K562 (cell line): ENCODE measurements at regions not wholly inside any gene's neighbourhood (a gene's known extent, or its start where the extent isn't known, plus 50 kb on each side); places are given as distances from the start of the nearest gene placed in this dataset.

Experiments
- ATAC-seq: fragments of 200-7000 bp; cut with Tn5 transposase; 3 replicates; pipeline ENCODE4 v1.9.1; 2020; ENCODE audit warnings: moderate library complexity
- BruUV-seq: library from RNA; stranded (reverse); fragments of 400-500 nt; replicated peaks from 2 replicates; lab custom pipeline; 2021; lab: Mats Ljungman, UMichigan
- CTCF ChIA-PET: fragments of 300-600 bp; formaldehyde crosslinking; extraction: SDS; loops from one replicate; lab custom pipeline; 2021; ENCODE audit warnings: low intra/inter-chr PET ratio; lab: Yijun Ruan, JAX
- POLR2A ChIA-PET: fragments of 300-600, 350-650 bp; sonication (Branson Sonifier 250); formaldehyde crosslinking; extraction: SDS; loops from one replicate; lab custom pipeline; 2021; ENCODE audit warnings: antibody characterized with exemption, inconsistent platforms; lab: Yijun Ruan, JAX
- DNase-seq, 4 experiments: peaks; one replicate each; pipeline versions ENCODE4 v3.0.0 to v3.0.0-alpha.2; 2011 to 2018; ENCODE audit warnings: low spot score in 3 of 4, mixed read lengths in 3 of 4; ENCODE audit errors: extremely low read depth in 1 of 4
- FAIRE-seq: peaks from 2 replicates; lab custom pipeline; 2011; peaks lifted over from hg19 to GRCh38; lab: Jason Lieb, UNC
- H2AFZ ChIP-seq: 2 replicates; pipeline ENCODE4 v1.6.0; 2011; ENCODE audit warnings: low read depth, low read length, control low read depth, inconsistent platforms
- H3K27ac ChIP-seq: fragments of 200-600 bp; 3 replicates; pipeline ENCODE4 v1.8.0; 2011; ENCODE audit warnings: low read depth, mild to moderate bottlenecking, control low read depth, inconsistent platforms, low read length, moderate library complexity, mixed read lengths; ENCODE audit errors: extremely low read depth
- H3K27me3 ChIP-seq, 2 experiments: fragments of 300-600 bp in 1 of 2; 2 replicates in 1 of 2; 3 replicates in 1 of 2; pipeline versions ENCODE4 v1.6.0 to v1.8.0; 2011; ENCODE audit warnings: inconsistent platforms in 2 of 2, low read length in 2 of 2, mild to moderate bottlenecking in 1 of 2, mixed read lengths in 1 of 2, moderate library complexity in 1 of 2; ENCODE audit not compliant: control insufficient read depth in 2 of 2, insufficient read depth in 2 of 2
- H3K36me3 ChIP-seq: fragments of 300-600 bp; 3 replicates; pipeline ENCODE4 v1.8.0; 2011; ENCODE audit warnings: mild to moderate bottlenecking, low read length, inconsistent platforms; ENCODE audit not compliant: control insufficient read depth, insufficient read depth
- H3K4me1 ChIP-seq, 2 experiments: fragments of 200-600 bp in 1 of 2; replicated peaks in 1 of 2; 2 replicates in 1 of 2; 3 replicates in 1 of 2; pipeline versions ENCODE4 v1.5.1 to v1.8.0; 2011; ENCODE audit warnings: inconsistent platforms in 2 of 2, low read length in 2 of 2, mild to moderate bottlenecking in 1 of 2, mixed read lengths in 1 of 2, moderate library complexity in 1 of 2; ENCODE audit not compliant: control insufficient read depth in 2 of 2, insufficient read depth in 2 of 2
- H3K4me2 ChIP-seq: 2 replicates; pipeline ENCODE4 v1.6.1; 2011; ENCODE audit warnings: low read length, control low read depth, inconsistent platforms, mixed read lengths; ENCODE audit not compliant: insufficient read depth
- H3K4me3 ChIP-seq: fragments of 200-600 bp; sonication (generic), shearing (Covaris generic); 2 replicates; pipeline ENCODE4 v1.5.1; 2016; ENCODE audit warnings: control low read depth, inconsistent platforms
- H3K79me2 ChIP-seq: fragments of 200-600 bp; 3 replicates; pipeline ENCODE4 v1.8.0; 2011; ENCODE audit warnings: low read length, inconsistent platforms; ENCODE audit not compliant: control insufficient read depth, insufficient read depth
- H3K9ac ChIP-seq, 2 experiments: 2 replicates each; pipeline versions ENCODE4 v1.6.0 to v1.6.1; 2011; ENCODE audit warnings: low read depth in 2 of 2, low read length in 2 of 2, control low read depth in 1 of 2, inconsistent platforms in 1 of 2, mild to moderate bottlenecking in 1 of 2, mixed read lengths in 1 of 2; ENCODE audit not compliant: insufficient read depth in 1 of 2
- H3K9me1 ChIP-seq: one replicate; pipeline ENCODE4 v1.6.0; 2011; ENCODE audit warnings: inconsistent platforms, mild to moderate bottlenecking, low read length, moderate library complexity; ENCODE audit not compliant: control insufficient read depth, insufficient read depth
- H3K9me3 ChIP-seq: replicated peaks from 2 replicates; pipeline ENCODE4 v1.5.1; 2011; ENCODE audit warnings: low read depth, low read length, inconsistent platforms; ENCODE audit not compliant: control insufficient read depth, insufficient read depth
- H4K20me1 ChIP-seq: replicated peaks from 2 replicates; pipeline ENCODE4 v1.6.1; 2011; ENCODE audit warnings: low read length, inconsistent platforms, mixed read lengths; ENCODE audit not compliant: control insufficient read depth, insufficient read depth
- BMI1 ChIP-seq: fragments of 150-350 bp; IDR thresholded peaks from 2 replicates; pipeline ENCODE4 v1.6.1; 2014; ENCODE audit warnings: low read length
- CBFA2T2 ChIP-seq: fragments of 450-650 bp; conservative IDR thresholded peaks from 2 replicates; pipeline ENCODE4 v1.6.1; 2017; ENCODE audit warnings: mild to moderate bottlenecking
- DACH1 ChIP-seq: fragments of 450-650 bp; IDR thresholded peaks from 2 replicates; pipeline ENCODE4 v1.6.1; 2018; ENCODE audit not compliant: partially characterized antibody
- DIDO1 ChIP-seq: fragments of 450-650 bp; IDR thresholded peaks from 2 replicates; pipeline ENCODE4 v1.6.1; 2016; ENCODE audit warnings: low read depth, missing biosample characterization, missing genetic modification characterization
- NR3C1 ChIP-seq: sonication (generic); formaldehyde crosslinking; IDR thresholded peaks from 2 replicates; pipeline ENCODE4 v1.8.1; 2022; ENCODE audit warnings: missing genetic modification reagents
- SP2 ChIP-seq: IDR thresholded peaks from 2 replicates; pipeline ENCODE4 v1.6.1; 2011; ENCODE audit warnings: mild to moderate bottlenecking, low read depth, low read length, moderate library complexity; ENCODE audit not compliant: poor library complexity, severe bottlenecking; ENCODE audit errors: extremely low read depth
- STAT5B ChIP-seq: fragments of 250-450 bp; sonication (Bioruptor Pico); IDR thresholded peaks from 2 replicates; pipeline ENCODE4 v1.8.0; 2021; ENCODE audit warnings: mild to moderate bottlenecking, inconsistent platforms
- SUPT5H ChIP-seq: fragments of 450-650 bp; IDR thresholded peaks from 2 replicates; pipeline ENCODE4 v1.6.1; 2016
- TFAM ChIP-seq: fragments of 250-450 bp; sonication (Bioruptor Pico); conservative IDR thresholded peaks from 2 replicates; pipeline ENCODE4 v1.5.0; 2021; ENCODE audit warnings: mild to moderate bottlenecking, moderate library complexity
- TRIM25 ChIP-seq: fragments of 450-650 bp; IDR thresholded peaks from 2 replicates; pipeline ENCODE4 v1.7.0; 2016; ENCODE audit warnings: borderline replicate concordance
- ZNF384 ChIP-seq: IDR thresholded peaks from 2 replicates; pipeline ENCODE4 v1.6.1; 2012; ENCODE audit warnings: low read depth, low read length, improper control_type of control experiment
- WGBS: fragments of 100-300 bp; shearing (Covaris generic); methylation state at CpG from one replicate; pipeline ENCODE4 v1.1.6; 2016; ENCODE audit warnings: low coverage, mixed read lengths; ENCODE audit not compliant: insufficient coverage; ENCODE audit errors: missing lambda C conversion rate; 5-methylcytosine and 5-hydroxymethylcytosine counted together
- in situ Hi-C: fragments of 300-500 bp; cut with MboI; formaldehyde crosslinking; loops from 4 replicates; pipeline ENCODE4 v1.15.0; 2018; ENCODE audit warnings: inconsistent platforms, mixed read lengths
- intact Hi-C: fragments of 100-400 bp; cut with micrococcal nuclease; formaldehyde crosslinking; loops from 2 replicates; pipeline ENCODE4 v1.14.2; 2022
- TF ChIP-seq, protein P1 (sequence below), 2 experiments: fragments of 450-650 bp in 1 of 2; sonication (generic) in 1 of 2; formaldehyde crosslinking; conservative IDR thresholded peaks; 2 replicates each; pipeline versions ENCODE4 v1.4.0 to v1.8.1; 2020 to 2022; ENCODE audit warnings: mild to moderate bottlenecking in 1 of 2, missing genetic modification reagents in 1 of 2
- TF ChIP-seq, protein P2 (sequence below): fragments of 250-450 bp; sonication (Bioruptor Pico); IDR thresholded peaks from 2 replicates; pipeline ENCODE4 v1.5.0; 2022; ENCODE audit warnings: mild to moderate bottlenecking
- TF ChIP-seq, protein P3 (sequence below): sonication (generic); formaldehyde crosslinking; IDR thresholded peaks from 2 replicates; pipeline ENCODE4 v1.8.1; 2022; ENCODE audit warnings: missing genetic modification reagents

GRCh38 chr10:78896159-78896928 is 172.4 kb upstream of the ZMIZ1 start:
- FAIRE-seq = no peak
- under 1% methylated on average over 12 of the region's 12 CpGs for WGBS
- CTCF ChIA-PET = no interaction called here
- peaks cover 32 to 42% of the 10 kb centered on the region in 2 experiments for H3K27me3 ChIP-seq
- H3K27ac ChIP-seq = no peak overlapping the region
- H4K20me1 ChIP-seq = peaks cover 6% of the 10 kb centered on the region; the same call in 1 of the 2 replicates
- in situ Hi-C loops = no loop called here
- no TSS peak for BruUV-seq
- no peak overlapping the region for H3K4me3 ChIP-seq
- TF ChIP-seq NR3C1 (CRISPR knock-in tag) = no peak
- TF ChIP-seq, protein P1, sequence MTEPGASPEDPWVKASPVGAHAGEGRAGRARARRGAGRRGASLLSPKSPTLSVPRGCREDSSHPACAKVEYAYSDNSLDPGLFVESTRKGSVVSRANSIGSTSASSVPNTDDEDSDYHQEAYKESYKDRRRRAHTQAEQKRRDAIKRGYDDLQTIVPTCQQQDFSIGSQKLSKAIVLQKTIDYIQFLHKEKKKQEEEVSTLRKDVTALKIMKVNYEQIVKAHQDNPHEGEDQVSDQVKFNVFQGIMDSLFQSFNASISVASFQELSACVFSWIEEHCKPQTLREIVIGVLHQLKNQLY (CRISPR knock-in tag; conservative IDR thresholded peaks at IDR 0.05) = no peak
- TF ChIP-seq, protein P2, sequence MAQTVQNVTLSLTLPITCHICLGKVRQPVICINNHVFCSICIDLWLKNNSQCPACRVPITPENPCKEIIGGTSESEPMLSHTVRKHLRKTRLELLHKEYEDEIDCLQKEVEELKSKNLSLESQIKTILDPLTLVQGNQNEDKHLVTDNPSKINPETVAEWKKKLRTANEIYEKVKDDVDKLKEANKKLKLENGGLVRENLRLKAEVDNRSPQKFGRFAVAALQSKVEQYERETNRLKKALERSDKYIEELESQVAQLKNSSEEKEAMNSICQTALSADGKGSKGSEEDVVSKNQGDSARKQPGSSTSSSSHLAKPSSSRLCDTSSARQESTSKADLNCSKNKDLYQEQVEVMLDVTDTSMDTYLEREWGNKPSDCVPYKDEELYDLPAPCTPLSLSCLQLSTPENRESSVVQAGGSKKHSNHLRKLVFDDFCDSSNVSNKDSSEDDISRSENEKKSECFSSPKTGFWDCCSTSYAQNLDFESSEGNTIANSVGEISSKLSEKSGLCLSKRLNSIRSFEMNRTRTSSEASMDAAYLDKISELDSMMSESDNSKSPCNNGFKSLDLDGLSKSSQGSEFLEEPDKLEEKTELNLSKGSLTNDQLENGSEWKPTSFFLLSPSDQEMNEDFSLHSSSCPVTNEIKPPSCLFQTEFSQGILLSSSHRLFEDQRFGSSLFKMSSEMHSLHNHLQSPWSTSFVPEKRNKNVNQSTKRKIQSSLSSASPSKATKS = no peak
- TF ChIP-seq CBFA2T2 = no peak
- no peak for TF ChIP-seq STAT5B (CRISPR knock-in tag)
- TF ChIP-seq BMI1 = no peak
- TF ChIP-seq, protein P3, sequence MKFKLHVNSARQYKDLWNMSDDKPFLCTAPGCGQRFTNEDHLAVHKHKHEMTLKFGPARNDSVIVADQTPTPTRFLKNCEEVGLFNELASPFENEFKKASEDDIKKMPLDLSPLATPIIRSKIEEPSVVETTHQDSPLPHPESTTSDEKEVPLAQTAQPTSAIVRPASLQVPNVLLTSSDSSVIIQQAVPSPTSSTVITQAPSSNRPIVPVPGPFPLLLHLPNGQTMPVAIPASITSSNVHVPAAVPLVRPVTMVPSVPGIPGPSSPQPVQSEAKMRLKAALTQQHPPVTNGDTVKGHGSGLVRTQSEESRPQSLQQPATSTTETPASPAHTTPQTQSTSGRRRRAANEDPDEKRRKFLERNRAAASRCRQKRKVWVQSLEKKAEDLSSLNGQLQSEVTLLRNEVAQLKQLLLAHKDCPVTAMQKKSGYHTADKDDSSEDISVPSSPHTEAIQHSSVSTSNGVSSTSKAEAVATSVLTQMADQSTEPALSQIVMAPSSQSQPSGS (CRISPR knock-in tag) = no peak
- TF ChIP-seq SP2 = no peak
- TF ChIP-seq TRIM25 = no peak
- TF ChIP-seq DIDO1 (tag) = no peak
- TF ChIP-seq ZNF384 = no peak
- TF ChIP-seq TFAM (CRISPR knock-in tag) = no peak
- TF ChIP-seq SUPT5H = no peak
- TF ChIP-seq DACH1 = no peak
- TF ChIP-seq, all 486 proteins: peak for 0
- Histone ChIP-seq H3K4me2 (no peak overlapping the region), H3K9ac (no peak overlapping the region), H3K36me3 (no peaks in the 10 kb centered on the region), H3K9me3 (no peaks in the 10 kb centered on the region), H3K9me1 (no peaks in the 10 kb centered on the region), H2AFZ (no peak overlapping the region), H3K79me2 (no peaks in the 10 kb centered on the region), H3K4me1 (no peaks in the 10 kb centered on the region)
- intact Hi-C loops = no loop called here
- ATAC-seq (no peak), DNase-seq (no peak)
- POLR2A ChIA-PET = interaction anchor here (0.5 to 1.2 kb wide), 2 partner anchors 19 to 464 kb away, joined by 3 read pairs; no protein-coding TSS in a partner anchor
